Spleen (tissue), 11 donors: ENCODE measurements at regions not wholly inside any gene's neighbourhood (a gene's known extent, or its start where the extent isn't known, plus 50 kb on each side); places are given as distances from the start of the nearest gene placed in this dataset.
A peak's percentile ranks its signal among the peaks of the same experiment; 100 is the strongest.

Experiments
- DNase-seq: peaks from one replicate; pipeline ENCODE4 v3.0.0-alpha.2; 2020
- H3K27ac ChIP-seq, 8 donors: fragments of 200-600 bp; sonication (generic) in 7 of 8; 1 replicate in 4 of 8; 2 replicates in 4 of 8; pipeline versions ENCODE4 v1.5.0 to v1.8.0; 2016 to 2021; ENCODE audit warnings: inconsistent platforms in 4 of 8, mild to moderate bottlenecking in 4 of 8, moderate library complexity in 1 of 8
- H3K27me3 ChIP-seq, 7 donors: fragments of 200-600 bp; sonication (generic) in 6 of 7; replicated peaks in 1 of 7; 1 replicate in 4 of 7; 2 replicates in 3 of 7; pipeline versions ENCODE4 v1.5.0 to v1.8.0; 2016 to 2021; ENCODE audit warnings: inconsistent platforms in 3 of 7, mild to moderate bottlenecking in 1 of 7
- H3K36me3 ChIP-seq, 6 donors: fragments of 200-600 bp; sonication (generic) in 5 of 6; 1 replicate in 4 of 6; 2 replicates in 2 of 6; pipeline versions ENCODE4 v1.5.0 to v1.8.0; 2016 to 2021; ENCODE audit warnings: inconsistent platforms in 2 of 6
- H3K4me1 ChIP-seq, 6 donors: fragments of 200-600 bp; sonication (generic) in 5 of 6; 1 replicate in 3 of 6; 2 replicates in 3 of 6; pipeline versions ENCODE4 v1.5.0 to v1.8.0; 2016 to 2021; ENCODE audit warnings: inconsistent platforms in 3 of 6
- H3K4me3 ChIP-seq, 8 donors: fragments of 200-600 bp; sonication (generic) in 7 of 8; 1 replicate in 4 of 8; 2 replicates in 4 of 8; pipeline versions ENCODE4 v1.5.0 to v1.8.0; 2016 to 2021; ENCODE audit warnings: inconsistent platforms in 4 of 8, mild to moderate bottlenecking in 4 of 8, moderate library complexity in 2 of 8
- H3K9me3 ChIP-seq, 8 donors: fragments of 200-600 bp; sonication (generic) in 7 of 8; 1 replicate in 4 of 8; 2 replicates in 4 of 8; pipeline versions ENCODE4 v1.5.0 to v1.8.0; 2016 to 2021; ENCODE audit warnings: inconsistent platforms in 4 of 8
- POLR2A ChIP-seq, 3 donors: fragments of 450-650 bp; IDR thresholded peaks; one replicate each; pipeline ENCODE4 v1.5.1; 2017; ENCODE audit warnings: antibody characterized with exemption in 3 of 3, mild to moderate bottlenecking in 1 of 3
- POLR2AphosphoS5 ChIP-seq, 3 donors: sonication (generic); formaldehyde crosslinking; IDR thresholded peaks; one replicate each; pipeline ENCODE4 v1.5.1; 2017; ENCODE audit warnings: antibody characterized with exemption in 3 of 3
- WGBS, 5 donors: extraction: QIAGEN DNeasy Blood & Tissue Kit in 3 of 5; methylation state at CpG; one replicate each; pipeline versions ENCODE4 v1.1.5 to v1.1.7; 2013 to 2018; 5-methylcytosine and 5-hydroxymethylcytosine counted together
- intact Hi-C: fragments of 100-400 bp; cut with DNase I; formaldehyde crosslinking; loops from one replicate; pipeline ENCODE4 v1.15.0; 2023; ENCODE audit warnings: low total_unique reads
- TF ChIP-seq, protein P1 (sequence below), 11 experiments: fragments of 200-600 bp in 7 of 11; fragments of 450-650 bp in 4 of 11; sonication (generic) in 4 of 11; IDR thresholded peaks in 8 of 11; conservative IDR thresholded peaks in 3 of 11; 1 replicate in 7 of 11; 2 replicates in 4 of 11; pipeline versions ENCODE4 v1.4.0 to v1.8.0; 2016 to 2021; ENCODE audit warnings: antibody characterized with exemption in 11 of 11, inconsistent platforms in 4 of 11, mild to moderate bottlenecking in 1 of 11
- donor health status: healthy with polysubstance abuse.
- donor health status: DM: no; HTN: no; CAD: no; lungs with moderate emphysema.
- donor health status: DM: no; HTN: no; CAD: no.
- donor health status: Bipolar disorder and iron deficiency.
- donor health status: healthy.
- donor health status: DM: no; HTN: no; CAD: no.
- donor health status: DM: yes; HTN: yes; CAD: no.

DNA sequence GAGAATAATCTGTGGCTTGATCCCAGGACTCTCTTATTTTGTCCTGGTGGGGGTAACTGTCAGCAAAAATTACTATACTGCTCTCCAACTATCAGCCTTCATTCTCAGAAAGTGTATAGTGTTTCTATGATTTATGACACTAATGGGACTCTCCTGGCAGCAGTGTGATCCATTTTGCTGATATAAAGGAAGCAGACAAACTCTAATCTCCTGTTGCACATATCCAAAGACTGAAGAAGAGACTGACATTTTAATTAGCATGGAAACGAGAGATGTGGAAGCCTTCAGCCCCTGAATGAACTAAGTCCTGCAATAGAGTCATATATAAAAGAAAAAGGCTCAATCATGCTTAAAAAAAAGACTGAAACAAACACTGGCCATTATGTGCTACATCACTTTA lies 127.8 kb upstream of the SSTR1 start:
- Histone ChIP-seq H3K9me3 (peaks cover 0 to 8% (median 0%) of the 10 kb centered on the region in 8 donors), H3K4me1 (peaks cover 0 to 33% (median 9%) of the 10 kb centered on the region in 6 donors), H3K27ac (peak overlapping the region in 4 of 8 donors; percentile 63 to 85 (median 84)), H3K27me3 (no peaks in the 10 kb centered on the region), H3K4me3 (peak overlapping the region in 1 of 8 donors; percentile 46), H3K36me3 (no peaks in the 10 kb centered on the region)
- WGBS, 5 donors: 21 to 50% (median 35%) methylated on average over 1 of the region's 1 CpG
- no peak for DNase-seq
- TF ChIP-seq, protein P1, sequence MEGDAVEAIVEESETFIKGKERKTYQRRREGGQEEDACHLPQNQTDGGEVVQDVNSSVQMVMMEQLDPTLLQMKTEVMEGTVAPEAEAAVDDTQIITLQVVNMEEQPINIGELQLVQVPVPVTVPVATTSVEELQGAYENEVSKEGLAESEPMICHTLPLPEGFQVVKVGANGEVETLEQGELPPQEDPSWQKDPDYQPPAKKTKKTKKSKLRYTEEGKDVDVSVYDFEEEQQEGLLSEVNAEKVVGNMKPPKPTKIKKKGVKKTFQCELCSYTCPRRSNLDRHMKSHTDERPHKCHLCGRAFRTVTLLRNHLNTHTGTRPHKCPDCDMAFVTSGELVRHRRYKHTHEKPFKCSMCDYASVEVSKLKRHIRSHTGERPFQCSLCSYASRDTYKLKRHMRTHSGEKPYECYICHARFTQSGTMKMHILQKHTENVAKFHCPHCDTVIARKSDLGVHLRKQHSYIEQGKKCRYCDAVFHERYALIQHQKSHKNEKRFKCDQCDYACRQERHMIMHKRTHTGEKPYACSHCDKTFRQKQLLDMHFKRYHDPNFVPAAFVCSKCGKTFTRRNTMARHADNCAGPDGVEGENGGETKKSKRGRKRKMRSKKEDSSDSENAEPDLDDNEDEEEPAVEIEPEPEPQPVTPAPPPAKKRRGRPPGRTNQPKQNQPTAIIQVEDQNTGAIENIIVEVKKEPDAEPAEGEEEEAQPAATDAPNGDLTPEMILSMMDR (IDR thresholded peaks at IDR 0.05 in 8 of 11, conservative IDR thresholded peaks at IDR 0.05 in 3 of 11): no peak
- TF ChIP-seq POLR2A (IDR thresholded peaks at IDR 0.05): no peak
- TF ChIP-seq POLR2AphosphoS5 (IDR thresholded peaks at IDR 0.05): no peak
- intact Hi-C loops: no loop called here

DNA sequence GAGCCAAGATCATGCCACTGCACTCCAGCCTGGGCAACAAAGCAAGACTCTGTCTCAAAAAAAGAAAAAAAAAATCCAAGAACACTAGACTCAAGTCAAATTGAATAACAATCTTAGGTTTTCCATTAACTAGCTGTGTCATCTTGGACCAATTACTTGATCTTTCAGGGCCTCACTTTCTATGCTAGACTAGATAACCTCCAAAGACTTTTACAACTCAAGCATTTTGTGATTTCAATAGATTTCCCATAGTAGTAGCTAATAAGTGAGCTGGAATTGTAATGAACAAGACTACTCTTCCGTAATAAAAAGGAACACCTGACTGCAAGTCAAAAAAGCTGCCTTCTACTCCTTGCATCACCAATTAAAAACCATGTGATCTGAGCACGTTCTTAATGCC lies 127.0 kb upstream of the SSTR1 start:
- no peak overlapping the region for H3K27ac ChIP-seq
- H3K9me3 ChIP-seq: no peaks in the 10 kb centered on the region
- no peak for DNase-seq
- H3K36me3 ChIP-seq: no peaks in the 10 kb centered on the region
- H3K4me1 ChIP-seq: peaks cover 0 to 33% (median 9%) of the 10 kb centered on the region in 6 donors
- no peaks in the 10 kb centered on the region for H3K27me3 ChIP-seq
- H3K4me3 ChIP-seq: no peak overlapping the region
- intact Hi-C loops: no loop called here
- TF ChIP-seq, protein P1 (IDR thresholded peaks at IDR 0.05 in 8 of 11, conservative IDR thresholded peaks at IDR 0.05 in 3 of 11): no peak
- TF ChIP-seq POLR2AphosphoS5 (IDR thresholded peaks at IDR 0.05) (no peak), POLR2A (IDR thresholded peaks at IDR 0.05) (no peak)
- 73 to 87% (median 78%) methylated on average over 2 of the region's 2 CpGs for WGBS, 5 donors

DNA sequence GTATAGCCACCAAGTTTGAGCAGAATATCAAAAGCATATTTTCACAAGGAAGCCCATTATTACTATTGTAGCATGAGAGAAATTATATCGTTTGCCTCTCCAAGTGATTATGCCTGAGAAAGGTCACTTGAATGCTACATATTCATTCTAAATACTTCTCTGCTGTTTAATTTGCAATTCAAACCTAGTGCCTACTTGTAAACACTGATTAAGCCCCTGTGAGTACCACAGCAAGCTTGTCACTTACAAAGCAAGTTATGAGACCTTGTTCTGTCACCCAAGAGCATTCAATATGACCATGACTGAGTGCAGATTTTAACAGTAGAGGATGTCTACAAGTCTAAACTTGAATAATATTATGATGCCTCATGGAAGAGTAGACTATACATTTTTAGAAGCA lies 124.7 kb upstream of the SSTR1 start:
- H3K36me3 ChIP-seq: no peaks in the 10 kb centered on the region
- H3K4me1 ChIP-seq: peaks cover 0 to 23% (median under 1%) of the 10 kb centered on the region in 6 donors
- H3K27ac ChIP-seq: no peak overlapping the region
- TF ChIP-seq POLR2AphosphoS5 (IDR thresholded peaks at IDR 0.05) (no peak), POLR2A (IDR thresholded peaks at IDR 0.05) (no peak)
- TF ChIP-seq, protein P1 (IDR thresholded peaks at IDR 0.05 in 8 of 11, conservative IDR thresholded peaks at IDR 0.05 in 3 of 11): no peak
- intact Hi-C loops: no loop called here
- no peak overlapping the region for H3K4me3 ChIP-seq
- H3K9me3 ChIP-seq: no peaks in the 10 kb centered on the region
- no peak for DNase-seq
- WGBS, 5 donors: 74 to 89% (median 77%) methylated on average over 1 of the region's 1 CpG
- no peaks in the 10 kb centered on the region for H3K27me3 ChIP-seq

DNA sequence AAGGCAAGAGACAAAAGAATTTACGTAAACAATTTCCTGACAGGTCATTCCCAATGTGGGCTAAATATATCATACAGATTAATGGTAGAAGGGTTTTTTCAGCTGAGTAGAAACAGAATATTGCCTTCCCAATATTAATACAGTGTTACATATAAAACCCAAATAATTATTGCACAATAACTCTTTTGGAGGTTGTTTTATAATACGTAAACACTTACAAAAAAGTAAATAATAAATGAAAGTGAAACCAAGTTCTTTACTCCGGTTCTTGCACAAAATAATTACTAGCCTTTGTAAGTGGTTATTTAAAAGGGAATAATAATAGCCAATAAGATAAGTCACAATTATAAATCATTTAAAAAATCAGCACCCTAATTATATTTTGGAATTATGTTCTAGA lies 118.6 kb upstream of the SSTR1 start:
- peak overlapping the region in 6 of 8 donors; percentile 8 to 71 (median 52) for H3K27ac ChIP-seq
- DNase-seq: no peak
- peaks cover 2 to 27% (median 18%) of the 10 kb centered on the region in 8 donors for H3K9me3 ChIP-seq
- no peaks in the 10 kb centered on the region for H3K36me3 ChIP-seq
- H3K27me3 ChIP-seq: no peaks in the 10 kb centered on the region
- H3K4me1 ChIP-seq: peaks cover 0 to 25% (median 3%) of the 10 kb centered on the region in 6 donors
- 10 to 47% (median 43%) methylated on average over 3 of the region's 3 CpGs for WGBS, 5 donors
- no peak for TF ChIP-seq POLR2AphosphoS5 (IDR thresholded peaks at IDR 0.05)
- TF ChIP-seq, protein P1 (IDR thresholded peaks at IDR 0.05 in 8 of 11, conservative IDR thresholded peaks at IDR 0.05 in 3 of 11): no peak
- TF ChIP-seq POLR2A (IDR thresholded peaks at IDR 0.05): no peak
- H3K4me3 ChIP-seq: peak overlapping the region in 7 of 8 donors; percentile 5 to 60 (median 32)
- intact Hi-C loops: no loop called here
